Mucosa of descending colon (tissue), 3 donors: ENCODE measurements at regions not wholly inside any gene's neighbourhood (a gene's known extent, or its start where the extent isn't known, plus 50 kb on each side); places are given as distances from the start of the nearest gene placed in this dataset.

Experiments
- ATAC-seq: fragments of 200-7000 bp; cut with Tn5 transposase; one replicate; pipeline ENCODE4 v1.9.1; 2020; ENCODE audit warnings: mild to moderate bottlenecking, moderate library complexity
- DNase-seq, 3 donors: peaks; one replicate each; pipeline ENCODE4 v3.0.0-alpha.2; 2020
- H3K36me3 ChIP-seq: fragments of 200-600 bp; one replicate; pipeline ENCODE4 v1.8.0; 2021; ENCODE audit warnings: low read depth, mild to moderate bottlenecking
- H3K4me1 ChIP-seq: fragments of 200-600 bp; one replicate; pipeline ENCODE4 v1.8.0; 2021; ENCODE audit warnings: low read depth, mild to moderate bottlenecking
- H3K4me3 ChIP-seq: fragments of 200-600 bp; one replicate; pipeline ENCODE4 v1.8.0; 2021; ENCODE audit warnings: mild to moderate bottlenecking
- H3K9me3 ChIP-seq: fragments of 200-600 bp; one replicate; pipeline ENCODE4 v1.8.0; 2021; ENCODE audit warnings: mild to moderate bottlenecking
- CTCF ChIP-seq: fragments of 200-600 bp; IDR thresholded peaks from one replicate; pipeline ENCODE4 v1.8.0; 2022; ENCODE audit warnings: antibody characterized with exemption, mild to moderate bottlenecking
- intact Hi-C, 2 donors: fragments of 100-400 bp; cut with DNase I in 1 of 2; cut with micrococcal nuclease in 1 of 2; formaldehyde crosslinking; loops; one replicate each; pipeline versions ENCODE4 v1.11.0 to v1.11.1; 2022; cut with DNase I, micrococcal nuclease
- donor health status: DM: no; HTN: no; CAD: no; lungs with moderate emphysema.
- donor health status: DM: no; HTN: no; CAD: no.
- donor health status: DM: no; HTN: yes; CAD: no.

- DNase-seq = no peak
- no peaks in the 10 kb centered on the region for H3K9me3 ChIP-seq
- H3K4me3 ChIP-seq = no peak overlapping the region
- TF ChIP-seq CTCF = no peak
- H3K36me3 ChIP-seq = no peaks in the 10 kb centered on the region
- ATAC-seq = no peak
- intact Hi-C loops = no loop called here
- H3K4me1 ChIP-seq = no peaks in the 10 kb centered on the region
These were observed 417.6 kb downstream of the SOX11 start for GRCh38 chr2:6109831-6110230.

GRCh38 chr2:6111781-6112261 lies 419.6 kb downstream of the SOX11 start:
- no peaks in the 10 kb centered on the region for H3K4me1 ChIP-seq
- ATAC-seq = no peak
- no peak overlapping the region for H3K4me3 ChIP-seq
- intact Hi-C loops = no loop called here
- DNase-seq = no peak
- no peak for TF ChIP-seq CTCF
- H3K9me3 ChIP-seq = no peaks in the 10 kb centered on the region
- no peaks in the 10 kb centered on the region for H3K36me3 ChIP-seq

- H3K4me3 ChIP-seq = no peak overlapping the region
- no peak for TF ChIP-seq CTCF
- H3K4me1 ChIP-seq = no peaks in the 10 kb centered on the region
- DNase-seq (no peak), ATAC-seq (no peak)
- intact Hi-C loops = no loop called here
- no peaks in the 10 kb centered on the region for H3K9me3 ChIP-seq
- no peaks in the 10 kb centered on the region for H3K36me3 ChIP-seq
These were observed 421.6 kb downstream of the SOX11 start for GRCh38 chr2:6113786-6114185.

- DNase-seq (no peak), ATAC-seq (no peak)
- Histone ChIP-seq H3K9me3 (no peaks in the 10 kb centered on the region), H3K4me3 (no peak overlapping the region), H3K4me1 (no peaks in the 10 kb centered on the region), H3K36me3 (no peaks in the 10 kb centered on the region)
- no peak for TF ChIP-seq CTCF
- intact Hi-C loops = no loop called here
These were observed 435.5 kb downstream of the SOX11 start for GRCh38 chr2:6127718-6128117.

GRCh38 chr2:6139142-6139541 lies 447.0 kb downstream of the SOX11 start:
- Histone ChIP-seq H3K36me3 (no peaks in the 10 kb centered on the region), H3K9me3 (no peaks in the 10 kb centered on the region), H3K4me1 (no peaks in the 10 kb centered on the region), H3K4me3 (no peak overlapping the region)
- ATAC-seq (no peak), DNase-seq (no peak)
- intact Hi-C loops = no loop called here
- no peak for TF ChIP-seq CTCF

GRCh38 chr2:6139916-6140315 lies 447.7 kb downstream of the SOX11 start:
- H3K4me1 ChIP-seq = no peaks in the 10 kb centered on the region
- DNase-seq (no peak), ATAC-seq (no peak)
- H3K4me3 ChIP-seq = no peak overlapping the region
- intact Hi-C loops = no loop called here
- H3K36me3 ChIP-seq = no peaks in the 10 kb centered on the region
- peaks cover 4% of the 10 kb centered on the region for H3K9me3 ChIP-seq
- no peak for TF ChIP-seq CTCF
